Uterus (tissue), 2 donors: ENCODE measurements at regions not wholly inside any gene's neighbourhood (a gene's known extent, or its start where the extent isn't known, plus 50 kb on each side); places are given as distances from the start of the nearest gene placed in this dataset.

Source experiments
- CTCF ChIP-seq, 4 experiments: fragments of 200-600 bp in 2 of 4; fragments of 450-650 bp in 2 of 4; sonication (generic) in 2 of 4; IDR thresholded peaks; one replicate each; pipeline ENCODE4 v1.5.1; 2016 to 2019; ENCODE audit warnings: antibody characterized with exemption in 4 of 4, mild to moderate bottlenecking in 2 of 4, moderate library complexity in 1 of 4
- POLR2A ChIP-seq, 2 donors: fragments of 450-650 bp; IDR thresholded peaks; one replicate each; pipeline ENCODE4 v1.6.1; 2016; ENCODE audit warnings: antibody characterized with exemption in 2 of 2, mild to moderate bottlenecking in 1 of 2, moderate library complexity in 1 of 2

- TF ChIP-seq CTCF (IDR thresholded peaks at IDR 0.05) (no peak), POLR2A (IDR thresholded peaks at IDR 0.05) (no peak)
Measured at GRCh38 chr1:5659606-5660005, 332.6 kb downstream of the NPHP4 start.
